Mesenchymal stem cell (in vitro differentiated cells and primary cell): ENCODE measurements at regions not wholly inside any gene's neighbourhood (a gene's known extent, or its start where the extent isn't known, plus 50 kb on each side); places are given as distances from the start of the nearest gene placed in this dataset.

Source experiments
- DNase-seq: peaks from one replicate; pipeline ENCODE4 v3.0.0-alpha.2; 2013
- H2AFZ ChIP-seq: one replicate; pipeline ENCODE4 v1.6.1; 2013; ENCODE audit warnings: low read depth, mild to moderate bottlenecking, control low read depth, inconsistent platforms, low read length, moderate library complexity
- H2AK5ac ChIP-seq: 2 replicates; pipeline ENCODE4 v1.6.1; 2013; ENCODE audit warnings: low read length, moderate library complexity, mild to moderate bottlenecking, inconsistent platforms; ENCODE audit not compliant: severe bottlenecking
- H2BK120ac ChIP-seq: one replicate; pipeline ENCODE4 v1.6.1; 2013; ENCODE audit warnings: low read depth, mild to moderate bottlenecking, inconsistent platforms, low read length, moderate library complexity
- H2BK12ac ChIP-seq, 2 experiments: one replicate each; pipeline ENCODE4 v1.6.1; 2013; ENCODE audit warnings: inconsistent platforms in 2 of 2, low read length in 2 of 2, mild to moderate bottlenecking in 2 of 2, moderate library complexity in 2 of 2, control low read depth in 1 of 2
- H2BK15ac ChIP-seq: one replicate; pipeline ENCODE4 v1.6.1; 2013; ENCODE audit warnings: mild to moderate bottlenecking, low read depth, inconsistent platforms; ENCODE audit not compliant: poor library complexity, severe bottlenecking
- H2BK5ac ChIP-seq: 2 replicates; pipeline ENCODE4 v1.6.1; 2013; ENCODE audit warnings: low read depth, mild to moderate bottlenecking, low read length, control low read depth, inconsistent platforms; ENCODE audit not compliant: poor library complexity, severe bottlenecking
- H3K14ac ChIP-seq, 2 experiments: one replicate each; pipeline ENCODE4 v1.6.1; 2013; ENCODE audit warnings: inconsistent platforms in 2 of 2, low read length in 2 of 2, control low read depth in 1 of 2, mild to moderate bottlenecking in 1 of 2, moderate library complexity in 1 of 2
- H3K18ac ChIP-seq, 2 experiments: one replicate each; pipeline ENCODE4 v1.6.1; 2013; ENCODE audit warnings: inconsistent platforms in 2 of 2, low read length in 2 of 2, control low read depth in 1 of 2, low read depth in 1 of 2, mild to moderate bottlenecking in 1 of 2
- H3K23ac ChIP-seq, 2 experiments: one replicate each; pipeline ENCODE4 v1.6.1; 2013; ENCODE audit warnings: inconsistent platforms in 2 of 2, low read length in 2 of 2, mild to moderate bottlenecking in 2 of 2, moderate library complexity in 2 of 2, control low read depth in 1 of 2
- H3K27ac ChIP-seq: 2 replicates; pipeline ENCODE4 v1.5.1; 2013; ENCODE audit warnings: mild to moderate bottlenecking, moderate library complexity, low read length, control low read depth, inconsistent platforms; ENCODE audit not compliant: poor library complexity, severe bottlenecking
- H3K27me3 ChIP-seq, 2 experiments: 2 replicates each; pipeline versions ENCODE4 v1.6.1 to v1.7.0; 2013; ENCODE audit warnings: low read length in 2 of 2, mild to moderate bottlenecking in 2 of 2, moderate library complexity in 2 of 2, control low read depth in 1 of 2, inconsistent platforms in 1 of 2; ENCODE audit not compliant: control insufficient read depth in 1 of 2, insufficient read depth in 1 of 2
- H3K36me3 ChIP-seq, 2 experiments: 2 replicates each; pipeline versions ENCODE4 v1.6.1 to v1.7.0; 2013; ENCODE audit warnings: low read length in 2 of 2, control low read depth in 1 of 2, inconsistent platforms in 1 of 2, low read depth in 1 of 2, mild to moderate bottlenecking in 1 of 2; ENCODE audit not compliant: insufficient read depth in 2 of 2, control insufficient read depth in 1 of 2
- H3K4ac ChIP-seq, 2 experiments: one replicate each; pipeline ENCODE4 v1.6.1; 2013; ENCODE audit warnings: inconsistent platforms in 2 of 2, low read length in 2 of 2, mild to moderate bottlenecking in 2 of 2, moderate library complexity in 2 of 2, control low read depth in 1 of 2, low read depth in 1 of 2
- H3K4me1 ChIP-seq: 2 replicates; pipeline ENCODE4 v1.6.1; 2013; ENCODE audit warnings: low read depth, low read length, control low read depth; ENCODE audit not compliant: control insufficient read depth, insufficient read depth
- H3K4me2 ChIP-seq: 2 replicates; pipeline ENCODE4 v1.6.1; 2013; ENCODE audit warnings: low read length, mild to moderate bottlenecking, inconsistent platforms; ENCODE audit not compliant: poor library complexity, severe bottlenecking
- H3K4me3 ChIP-seq, 2 experiments: 2 replicates each; pipeline versions ENCODE4 v1.5.1 to v1.7.0; 2013; ENCODE audit warnings: low read length in 2 of 2, mild to moderate bottlenecking in 2 of 2, control low read depth in 1 of 2, low read depth in 1 of 2; ENCODE audit not compliant: insufficient read depth in 1 of 2
- H3K79me1 ChIP-seq: replicated peaks from 2 replicates; pipeline ENCODE4 v1.6.1; 2013; ENCODE audit warnings: mild to moderate bottlenecking, control low read depth, low read length, inconsistent platforms; ENCODE audit not compliant: poor library complexity, severe bottlenecking
- H3K9ac ChIP-seq: 2 replicates; pipeline ENCODE4 v1.7.0; 2013; ENCODE audit warnings: mild to moderate bottlenecking, low read length, moderate library complexity
- H3K9me3 ChIP-seq: 2 replicates; pipeline ENCODE4 v1.7.0; 2013; ENCODE audit warnings: mild to moderate bottlenecking, low read length; ENCODE audit not compliant: control insufficient read depth
- H4K8ac ChIP-seq: one replicate; pipeline ENCODE4 v1.6.1; 2013; ENCODE audit warnings: inconsistent platforms, mild to moderate bottlenecking, low read length, moderate library complexity
- H4K91ac ChIP-seq: one replicate; pipeline ENCODE4 v1.6.1; 2013; ENCODE audit warnings: mild to moderate bottlenecking, low read length, inconsistent platforms
- WGBS: methylation state at CpG from one replicate; pipeline ENCODE4 v1.1.7; 2013; ENCODE audit warnings: mixed read lengths; 5-methylcytosine and 5-hydroxymethylcytosine counted together

DNA sequence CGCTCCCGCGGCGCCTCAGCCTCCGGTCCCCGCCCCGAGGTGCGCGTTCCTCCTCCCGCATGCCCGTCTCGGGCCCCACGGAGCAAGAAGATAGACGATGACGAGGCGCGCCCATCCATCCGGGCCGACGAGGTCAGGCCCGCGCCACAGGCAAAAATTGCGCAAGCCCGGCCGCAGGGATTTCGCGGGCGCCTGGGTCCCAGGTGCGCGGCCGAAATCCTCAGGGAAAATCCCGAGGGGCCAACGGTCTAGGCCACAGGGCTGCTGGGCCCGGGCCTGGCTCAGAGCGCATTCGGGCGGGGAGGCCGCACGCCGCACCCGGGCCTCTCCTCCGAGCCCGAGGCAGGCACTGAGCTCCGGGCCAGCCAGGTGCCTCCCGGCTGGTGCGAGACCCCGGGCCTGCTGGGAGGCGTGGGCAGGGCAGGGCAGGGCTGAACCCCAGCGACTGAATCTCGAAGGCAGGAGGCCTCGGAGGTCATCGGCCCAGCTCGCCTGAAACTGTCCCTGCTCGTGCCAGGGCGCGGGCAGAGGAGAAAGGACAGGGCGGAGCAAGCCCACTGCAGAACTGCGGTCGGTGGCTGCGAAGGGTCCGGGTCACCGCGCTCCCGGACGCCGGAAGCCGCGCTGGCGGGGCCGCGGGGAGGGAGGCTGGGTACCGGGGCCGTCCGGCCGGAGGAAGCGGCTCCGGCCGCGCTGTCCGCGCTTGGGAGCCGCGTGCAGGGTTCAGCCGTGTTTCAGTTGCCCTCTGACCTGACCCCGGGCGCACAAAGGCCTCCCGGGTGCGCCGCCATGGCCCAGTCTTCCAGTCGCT, 66.8 kb downstream of the FOXD1 start:
- H3K4me2 ChIP-seq = no peak overlapping the region
- no peak overlapping the region for H3K18ac ChIP-seq
- no peak overlapping the region for H2AK5ac ChIP-seq
- 84% methylated on average over 90 of the region's 90 CpGs for WGBS
- H3K4ac ChIP-seq = no peak overlapping the region
- H3K27me3 ChIP-seq = peaks cover 0 to 49% of the 10 kb centered on the region in 2 experiments
- H3K14ac ChIP-seq = no peak overlapping the region
- peaks cover 40% of the 10 kb centered on the region for H3K9me3 ChIP-seq
- no peak overlapping the region for H2BK5ac ChIP-seq
- no peak overlapping the region for H4K8ac ChIP-seq
- peaks cover 0 to 7% of the 10 kb centered on the region in 2 experiments for H3K36me3 ChIP-seq
- H3K23ac ChIP-seq = no peak overlapping the region
- H3K27ac ChIP-seq = no peak overlapping the region
- no peak overlapping the region for H3K4me3 ChIP-seq
- H4K91ac ChIP-seq = no peak overlapping the region
- no peak overlapping the region for H3K9ac ChIP-seq
- peak overlapping the region in 1 of 2 experiments; percentile 67 for H2BK12ac ChIP-seq
- H2BK15ac ChIP-seq = peak overlapping the region; percentile 19
- H2BK120ac ChIP-seq = no peak overlapping the region
- peaks cover 4% of the 10 kb centered on the region for H3K4me1 ChIP-seq
- H2AFZ ChIP-seq = no peak overlapping the region
- DNase-seq = no peak
- H3K79me1 ChIP-seq = no peaks in the 10 kb centered on the region

DNA sequence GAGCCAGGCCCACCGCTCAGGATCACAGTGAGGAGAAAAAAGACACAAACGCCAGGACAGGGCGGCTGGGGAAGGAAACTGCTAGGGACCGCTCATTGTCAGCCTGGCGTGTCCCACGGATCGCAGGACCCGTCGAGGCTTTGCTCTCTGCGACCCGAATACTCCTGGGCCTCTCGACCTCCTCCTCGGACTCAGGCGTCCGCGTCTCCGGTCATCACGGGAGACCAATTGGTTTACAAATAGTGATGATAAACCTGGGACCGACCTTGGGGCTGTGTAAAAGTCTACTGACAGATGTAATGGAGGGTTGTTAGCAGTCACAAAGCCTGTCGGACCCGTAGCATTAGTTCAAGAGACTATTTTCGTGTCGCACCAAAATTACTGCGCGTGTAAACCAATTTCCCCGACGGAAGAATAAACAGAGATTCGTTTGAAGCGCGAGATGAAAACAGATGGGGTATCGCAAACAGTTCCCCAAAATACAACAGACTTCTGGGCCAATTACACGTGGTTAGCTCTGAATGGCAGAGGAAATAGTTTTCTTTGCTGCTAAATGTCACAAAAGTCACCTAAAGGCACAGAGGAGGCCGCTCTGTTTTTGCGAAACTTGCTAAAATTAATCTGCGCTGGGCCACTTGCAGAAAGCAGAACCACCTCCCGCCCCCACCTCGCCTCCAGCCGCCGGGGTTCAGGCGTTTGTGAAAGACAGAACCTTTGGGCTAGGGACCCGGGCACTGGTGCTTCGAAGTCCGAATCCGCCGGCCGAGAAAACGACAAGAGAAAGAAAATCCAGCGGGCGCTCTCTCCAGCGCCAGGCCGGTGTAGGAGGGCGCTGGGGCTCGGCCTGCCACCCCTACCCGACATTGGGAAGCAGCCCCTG, 67.6 kb downstream of the FOXD1 start:
- peak overlapping the region in 1 of 2 experiments; percentile 7 for H2BK12ac ChIP-seq
- peaks cover 0 to 7% of the 10 kb centered on the region in 2 experiments for H3K36me3 ChIP-seq
- DNase-seq = no peak
- no peak overlapping the region for H3K18ac ChIP-seq
- no peak overlapping the region for H3K4ac ChIP-seq
- H3K14ac ChIP-seq = no peak overlapping the region
- peaks cover 0 to 49% of the 10 kb centered on the region in 2 experiments for H3K27me3 ChIP-seq
- H3K4me3 ChIP-seq = no peak overlapping the region
- H2AFZ ChIP-seq = no peak overlapping the region
- no peak overlapping the region for H3K9ac ChIP-seq
- H3K23ac ChIP-seq = no peak overlapping the region
- H4K8ac ChIP-seq = no peak overlapping the region
- H2BK5ac ChIP-seq = no peak overlapping the region
- H3K27ac ChIP-seq = no peak overlapping the region
- H2AK5ac ChIP-seq = no peak overlapping the region
- no peak overlapping the region for H2BK120ac ChIP-seq
- no peak overlapping the region for H4K91ac ChIP-seq
- H3K9me3 ChIP-seq = peaks cover 35% of the 10 kb centered on the region
- WGBS = 94% methylated on average over 54 of the region's 54 CpGs
- H3K4me1 ChIP-seq = peaks cover 8% of the 10 kb centered on the region
- no peak overlapping the region for H3K4me2 ChIP-seq
- H3K79me1 ChIP-seq = no peaks in the 10 kb centered on the region
- H2BK15ac ChIP-seq = peak overlapping the region; percentile 19

DNA sequence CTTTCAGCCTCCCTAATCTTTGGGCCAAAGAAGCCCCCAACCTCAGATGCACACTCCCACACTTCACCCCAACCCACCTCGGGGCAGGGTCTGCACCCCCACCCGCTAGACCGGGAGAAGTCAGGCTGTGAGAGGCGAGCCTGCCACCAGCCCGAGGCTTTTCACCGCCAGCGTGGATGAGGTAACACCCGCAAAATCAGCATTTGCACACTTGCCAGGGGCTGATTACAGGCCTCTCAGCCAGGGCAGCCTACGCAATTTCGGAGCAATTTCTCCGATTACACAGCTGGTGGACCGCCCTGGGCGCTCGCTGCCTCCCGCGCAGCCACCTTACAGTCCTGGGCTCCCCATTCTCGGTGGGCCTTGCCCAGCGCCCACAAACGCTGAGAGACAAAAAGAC, 68.5 kb downstream of the FOXD1 start:
- H2BK5ac ChIP-seq = no peak overlapping the region
- no peak overlapping the region for H3K9ac ChIP-seq
- H3K9me3 ChIP-seq = peaks cover 26% of the 10 kb centered on the region
- no peak overlapping the region for H3K4me2 ChIP-seq
- WGBS = 97% methylated on average over 19 of the region's 19 CpGs
- no peak overlapping the region for H2AFZ ChIP-seq
- no peak overlapping the region for H4K8ac ChIP-seq
- no peak for DNase-seq
- H2BK15ac ChIP-seq = no peak overlapping the region
- no peak overlapping the region for H3K4ac ChIP-seq
- H3K79me1 ChIP-seq = no peaks in the 10 kb centered on the region
- peaks cover 8% of the 10 kb centered on the region for H3K4me1 ChIP-seq
- H3K23ac ChIP-seq = no peak overlapping the region
- peaks cover 0 to 7% of the 10 kb centered on the region in 2 experiments for H3K36me3 ChIP-seq
- H3K18ac ChIP-seq = no peak overlapping the region
- no peak overlapping the region for H3K14ac ChIP-seq
- no peak overlapping the region for H4K91ac ChIP-seq
- H2BK12ac ChIP-seq = peak overlapping the region in 1 of 2 experiments; percentile 69
- H3K27ac ChIP-seq = no peak overlapping the region
- no peak overlapping the region for H2BK120ac ChIP-seq
- H2AK5ac ChIP-seq = no peak overlapping the region
- H3K27me3 ChIP-seq = peaks cover 0 to 49% of the 10 kb centered on the region in 2 experiments
- H3K4me3 ChIP-seq = no peak overlapping the region

DNA sequence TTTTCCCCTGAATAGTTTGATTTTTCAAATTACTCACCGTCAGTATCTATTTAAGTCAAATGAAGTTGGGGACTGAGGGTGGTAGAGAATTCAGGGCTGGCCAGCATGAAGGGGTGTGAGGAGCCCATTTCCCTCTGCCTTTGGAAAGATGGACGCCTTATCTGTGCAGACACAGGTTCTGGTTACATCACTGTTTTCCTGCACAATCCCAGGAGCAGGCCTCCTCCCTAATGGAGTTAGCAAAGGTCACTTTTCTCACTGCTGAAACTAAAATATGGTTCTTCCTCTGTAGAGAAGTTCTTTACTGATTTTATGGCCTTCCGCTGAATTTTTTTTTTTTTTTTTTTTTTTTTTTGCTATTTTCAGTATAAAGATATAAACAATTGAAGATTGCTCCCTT, 69.1 kb downstream of the FOXD1 start:
- Histone ChIP-seq H3K23ac (no peak overlapping the region), H3K9ac (no peak overlapping the region), H2BK15ac (no peak overlapping the region), H4K91ac (no peak overlapping the region), H3K9me3 (peaks cover 20% of the 10 kb centered on the region), H3K27me3 (peaks cover 0 to 49% of the 10 kb centered on the region in 2 experiments), H3K4ac (no peak overlapping the region), H3K4me3 (no peak overlapping the region), H2BK5ac (no peak overlapping the region), H3K79me1 (no peaks in the 10 kb centered on the region), H3K4me1 (peaks cover 8% of the 10 kb centered on the region), H3K36me3 (peaks cover 0 to 7% of the 10 kb centered on the region in 2 experiments), H3K14ac (no peak overlapping the region), H3K18ac (no peak overlapping the region), H2AK5ac (no peak overlapping the region), H3K4me2 (no peak overlapping the region), H3K27ac (no peak overlapping the region), H2BK120ac (no peak overlapping the region), H2BK12ac (peak overlapping the region in 1 of 2 experiments; percentile 47), H4K8ac (no peak overlapping the region), H2AFZ (no peak overlapping the region)
- no peak for DNase-seq
- 80% methylated on average over 1 of the region's 3 CpGs for WGBS
